GM12873 (cell line): ENCODE measurements at regions not wholly inside any gene's neighbourhood (a gene's known extent, or its start where the extent isn't known, plus 50 kb on each side); places are given as distances from the start of the nearest gene placed in this dataset.

Experiments
- CTCF ChIP-seq: IDR thresholded peaks from 2 replicates; pipeline ENCODE4 v1.5.1; 2012; ENCODE audit warnings: low read depth, mild to moderate bottlenecking, moderate library complexity, low read length, control low read depth; ENCODE audit not compliant: insufficient read depth; ENCODE audit errors: missing control alignments

- TF ChIP-seq CTCF = no peak
These were observed 284.1 kb upstream of the ONECUT1 start for GRCh38 chr15:53074221-53074620.

- no peak for TF ChIP-seq CTCF
These were observed 281.9 kb upstream of the ONECUT1 start for GRCh38 chr15:53072077-53072476.

- no peak for TF ChIP-seq CTCF
These were observed 278.5 kb upstream of the ONECUT1 start for GRCh38 chr15:53068636-53069035.

- TF ChIP-seq CTCF = no peak
These were observed 269.3 kb upstream of the ONECUT1 start for GRCh38 chr15:53059273-53060043.

GRCh38 chr15:53046153-53046790, 256.1 kb upstream of the ONECUT1 start:
- TF ChIP-seq CTCF = no peak

- TF ChIP-seq CTCF = no peak
These were observed 248.5 kb upstream of the ONECUT1 start for GRCh38 chr15:53038655-53038941.

- no peak for TF ChIP-seq CTCF
These were observed 247.9 kb upstream of the ONECUT1 start for GRCh38 chr15:53037904-53038654.
